ENCODE measurements at regions not wholly inside any gene's neighbourhood (a gene's known extent, or its start where the extent isn't known, plus 50 kb on each side); places are given as distances from the start of the nearest gene placed in this dataset.

GRCh38 chr6:154619146-154619545 lies 108.7 kb upstream of the CNKSR3 start:
- TF ChIP-seq CTCF (IDR thresholded peaks at IDR 0.05): no peak
- TF ChIP-seq POLR2A (IDR thresholded peaks at IDR 0.05): no peak
